ENCODE measurements at regions not wholly inside any gene's neighbourhood (a gene's known extent, or its start where the extent isn't known, plus 50 kb on each side); places are given as distances from the start of the nearest gene placed in this dataset.
"Not testable (repeated sequence)": the region's sequence is repeated elsewhere in the genome, so short reads cannot be mapped to it uniquely, and the experiment has no call there.

DNA sequence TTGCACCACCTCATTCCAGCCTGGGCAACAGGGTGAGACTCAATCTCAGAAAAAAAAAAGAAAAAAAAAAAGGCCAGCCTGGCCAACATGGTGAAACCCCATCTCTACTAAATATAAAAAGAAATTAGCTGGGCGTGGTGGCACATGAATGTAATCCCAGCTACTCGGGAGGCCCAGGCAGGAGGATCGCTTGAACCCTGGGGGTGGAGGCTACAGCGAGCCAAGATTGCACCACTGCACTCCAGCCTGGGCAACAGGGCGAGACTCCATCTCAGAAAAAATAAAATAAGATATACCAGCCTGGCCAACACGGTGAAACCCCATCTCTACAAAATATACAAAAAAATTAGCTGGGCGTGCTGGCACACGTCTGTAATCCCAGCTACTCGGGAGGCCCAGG is 1602.3 kb downstream of the RPIA start:
- not testable (repeated sequence) for DNase-seq (ENCODE audit: low read depth)

DNA sequence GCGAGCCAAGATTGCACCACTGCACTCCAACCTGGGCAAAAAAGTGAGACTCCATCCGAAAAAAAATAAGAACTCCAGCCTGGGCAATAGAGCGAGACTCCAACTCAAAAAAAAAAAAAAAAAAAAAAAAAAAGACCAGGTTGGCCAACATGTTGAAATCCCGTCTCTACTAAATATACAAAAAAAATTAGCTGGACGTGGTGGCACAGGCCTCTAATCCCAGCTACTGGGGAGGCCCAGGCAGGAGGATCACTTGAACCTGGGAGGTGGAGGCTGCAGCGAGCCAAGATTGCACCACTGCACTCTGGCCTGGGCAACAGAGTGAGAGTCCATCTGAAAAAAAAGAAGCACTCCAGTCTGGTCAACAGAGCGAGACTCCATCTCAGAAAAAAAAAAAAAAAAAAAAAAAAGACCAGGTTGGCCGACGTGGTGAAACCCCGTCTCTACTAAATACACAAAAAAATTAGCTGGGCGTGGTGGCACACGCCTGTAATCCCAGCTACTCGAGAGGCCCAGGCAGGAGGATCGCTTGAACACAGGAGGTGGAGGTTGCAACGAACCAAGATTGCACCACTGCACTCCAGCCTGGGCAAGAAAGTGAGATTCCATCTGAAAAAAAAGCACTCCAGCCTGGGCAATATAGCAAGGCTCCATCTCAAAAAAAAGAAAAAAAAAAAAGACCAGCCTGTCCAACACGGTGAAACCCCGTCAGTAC is 1603.7 kb downstream of the RPIA start:
- not testable (repeated sequence) for DNase-seq (ENCODE audit: low read depth)

DNA sequence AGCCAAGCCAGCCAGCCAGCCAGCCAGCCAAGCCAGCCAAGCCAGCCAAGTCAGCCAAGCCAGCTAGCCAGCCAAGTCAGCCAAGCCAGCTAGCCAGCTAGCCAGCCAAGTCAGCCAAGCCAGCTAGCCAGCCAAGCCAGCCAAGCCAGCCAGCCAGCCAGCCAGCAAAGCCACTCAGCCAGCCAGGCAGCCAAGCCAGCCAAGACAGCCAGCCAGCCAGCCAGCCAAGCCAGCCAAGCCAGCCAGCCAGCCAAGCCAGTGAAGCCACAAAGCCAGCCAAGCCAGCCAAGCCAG is 1605.0 kb downstream of the RPIA start:
- DNase-seq (ENCODE audit: low read depth), result not testable (repeated sequence)

DNA sequence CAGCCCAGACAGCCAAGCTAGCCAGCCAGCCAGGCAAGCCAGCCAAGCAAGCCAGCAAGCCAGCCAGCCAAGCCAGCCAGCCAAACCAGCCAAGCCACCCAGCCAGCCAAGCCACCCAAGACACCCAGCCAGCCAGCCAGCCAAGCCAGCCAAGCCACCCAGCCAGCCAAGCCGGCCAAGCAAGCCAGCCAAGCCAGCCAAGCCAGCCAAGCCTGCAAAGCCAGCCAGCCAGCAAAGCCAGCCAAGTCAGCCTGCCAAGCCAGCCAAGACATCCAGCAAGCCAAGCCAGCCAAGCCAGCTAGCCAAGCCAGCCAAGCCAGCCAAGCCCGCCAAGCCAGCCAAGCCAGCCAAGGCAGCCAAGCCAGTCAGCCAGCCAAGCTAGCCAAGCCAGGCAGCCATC is 1606.2 kb downstream of the RPIA start:
- not testable (repeated sequence) for DNase-seq (ENCODE audit: low read depth)

DNA sequence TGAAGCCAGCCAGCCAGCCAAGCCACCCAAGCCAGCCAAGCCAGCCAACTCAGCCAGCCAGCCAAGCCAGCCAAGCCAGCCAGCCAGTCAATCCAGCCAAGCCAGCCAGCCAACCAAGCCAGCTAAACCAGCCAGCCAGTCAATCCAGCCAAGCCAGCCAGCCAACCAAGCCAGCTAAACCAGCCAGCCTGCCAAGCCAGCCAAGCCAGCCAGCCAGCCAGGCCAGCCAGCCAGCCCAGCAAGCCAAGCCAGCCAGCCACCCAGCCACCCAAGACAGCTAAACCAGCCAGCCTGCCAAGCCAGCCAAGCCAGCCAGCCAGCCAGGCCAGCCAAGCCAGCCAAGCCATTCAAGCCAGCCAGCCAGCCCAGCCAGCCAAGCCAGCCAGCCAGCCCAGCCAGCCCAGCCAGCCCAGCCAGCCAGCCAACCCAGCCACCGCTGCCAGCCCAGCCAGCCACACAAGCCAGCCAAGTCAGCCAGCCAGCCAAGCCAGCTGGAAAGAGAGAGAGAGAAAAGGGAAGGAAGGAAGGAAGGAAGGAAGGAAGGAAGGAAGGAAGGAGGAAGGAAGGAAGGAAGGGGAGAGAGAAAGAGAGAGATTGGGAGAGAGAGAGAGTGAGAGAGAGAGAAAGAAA is 1606.8 kb downstream of the RPIA start:
- DNase-seq (ENCODE audit: low read depth), result not testable (repeated sequence)

DNA sequence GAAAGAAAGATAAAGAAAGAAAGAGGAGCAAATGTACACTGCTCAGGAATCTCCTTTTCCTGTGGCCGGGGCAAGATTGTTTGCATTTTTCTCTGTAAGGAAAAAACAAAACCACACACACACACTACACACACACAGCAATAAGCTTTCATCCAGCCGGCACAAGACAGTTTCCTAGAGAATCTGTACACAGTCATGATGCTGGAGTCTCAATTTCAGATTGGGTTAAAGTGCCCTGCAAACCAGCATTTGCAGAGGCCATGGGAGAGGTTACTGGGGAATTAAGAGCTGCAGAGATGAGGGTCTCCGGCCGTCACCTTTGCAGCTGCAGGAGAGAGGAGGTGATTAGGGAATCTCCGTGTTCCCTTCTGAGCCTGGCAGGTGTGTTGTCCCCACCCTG is 1607.5 kb downstream of the RPIA start:
- DNase-seq (ENCODE audit: low read depth), result not testable (repeated sequence)

DNA sequence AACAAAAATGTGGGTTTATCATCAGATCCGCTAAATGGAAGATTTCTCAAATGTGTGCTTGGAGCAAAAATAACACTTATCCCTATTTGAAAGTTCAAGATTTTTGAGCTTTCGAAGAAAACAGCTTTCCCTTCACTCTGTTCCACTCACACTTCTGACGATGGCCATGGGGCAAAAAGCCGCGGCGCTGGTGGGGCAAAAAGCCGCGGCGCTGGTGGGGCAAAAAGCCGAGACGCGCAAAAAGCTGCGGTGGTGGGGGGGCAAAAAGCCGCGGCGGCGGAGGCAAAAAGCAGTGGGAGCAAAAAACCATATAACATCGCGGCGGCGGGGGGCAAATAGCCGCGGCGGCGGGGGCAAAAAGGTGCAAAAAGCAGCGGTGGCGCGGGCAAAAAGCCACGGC is 1631.5 kb downstream of the RPIA start:
- DNase-seq (ENCODE audit: low read depth), result not testable (repeated sequence)

DNA sequence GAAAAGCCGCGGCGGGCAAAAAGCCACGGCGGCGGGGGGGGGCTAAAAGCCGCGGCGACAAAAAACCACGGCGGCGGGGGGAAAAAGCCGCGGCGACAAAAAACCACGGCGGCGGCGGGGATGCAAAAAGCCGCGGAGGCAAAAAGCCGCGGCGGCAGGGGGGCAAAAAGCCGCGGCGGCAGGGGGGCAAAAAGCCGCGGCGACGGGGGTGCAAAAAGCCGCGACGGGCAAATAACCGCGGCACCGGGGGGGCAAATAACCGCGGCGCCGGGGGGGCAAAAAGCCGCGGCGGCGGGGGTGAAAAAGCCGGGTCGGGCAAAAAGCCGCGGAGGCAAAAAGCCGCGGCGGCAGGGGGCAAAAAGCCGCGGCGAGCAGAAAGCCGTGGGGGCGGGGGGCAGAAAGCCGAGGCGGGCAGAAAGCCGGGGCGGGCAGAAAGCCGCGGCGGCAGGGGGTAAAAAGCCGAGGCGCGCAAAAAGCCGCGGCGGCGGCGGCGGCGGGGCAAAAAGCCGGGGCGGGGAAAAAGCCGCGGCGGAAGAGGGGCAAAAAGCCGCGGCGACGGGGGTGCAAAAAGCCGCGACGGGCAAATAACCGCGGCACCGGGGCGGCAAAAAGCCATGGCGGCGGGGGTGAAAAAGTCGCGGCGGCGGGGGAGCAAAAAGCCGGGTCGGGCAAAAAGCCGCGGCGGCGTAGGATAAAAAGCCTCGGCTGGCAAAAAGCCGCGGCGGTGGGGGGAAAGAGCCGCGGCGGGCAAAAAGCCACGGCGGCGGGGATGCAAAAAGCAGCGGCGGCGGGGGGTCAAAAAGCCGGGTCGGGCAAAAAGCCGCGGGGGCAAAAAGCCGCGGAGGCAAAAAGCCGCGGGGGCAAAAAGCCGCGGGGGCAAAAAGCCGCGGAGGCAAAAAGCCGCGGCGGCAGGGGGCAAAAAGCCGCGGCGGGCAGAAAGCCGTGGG is 1632.4 kb downstream of the RPIA start:
- peak; percentile 0 for DNase-seq (ENCODE audit: low read depth)

DNA sequence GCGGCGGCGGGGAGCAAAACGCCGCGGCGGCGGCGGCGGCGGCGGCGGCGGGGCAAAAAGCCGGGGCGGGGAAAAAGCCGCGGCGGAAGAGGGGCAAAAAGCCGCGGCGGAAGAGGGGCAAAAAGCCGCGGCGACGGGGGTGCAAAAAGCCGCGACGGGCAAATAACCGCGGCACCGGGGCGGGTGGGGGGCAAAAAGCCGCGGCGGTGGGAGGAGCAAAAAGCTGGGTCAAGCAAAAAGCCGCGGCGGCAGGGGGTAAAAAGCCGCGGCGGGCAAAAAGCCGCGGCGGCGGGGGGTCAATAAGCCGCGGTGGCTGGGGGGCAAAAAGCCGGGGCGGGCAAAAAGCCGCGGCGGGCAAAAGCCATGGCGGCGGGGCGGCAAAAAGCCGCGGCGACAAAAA is 1633.2 kb downstream of the RPIA start:
- not testable (repeated sequence) for DNase-seq (ENCODE audit: low read depth)

DNA sequence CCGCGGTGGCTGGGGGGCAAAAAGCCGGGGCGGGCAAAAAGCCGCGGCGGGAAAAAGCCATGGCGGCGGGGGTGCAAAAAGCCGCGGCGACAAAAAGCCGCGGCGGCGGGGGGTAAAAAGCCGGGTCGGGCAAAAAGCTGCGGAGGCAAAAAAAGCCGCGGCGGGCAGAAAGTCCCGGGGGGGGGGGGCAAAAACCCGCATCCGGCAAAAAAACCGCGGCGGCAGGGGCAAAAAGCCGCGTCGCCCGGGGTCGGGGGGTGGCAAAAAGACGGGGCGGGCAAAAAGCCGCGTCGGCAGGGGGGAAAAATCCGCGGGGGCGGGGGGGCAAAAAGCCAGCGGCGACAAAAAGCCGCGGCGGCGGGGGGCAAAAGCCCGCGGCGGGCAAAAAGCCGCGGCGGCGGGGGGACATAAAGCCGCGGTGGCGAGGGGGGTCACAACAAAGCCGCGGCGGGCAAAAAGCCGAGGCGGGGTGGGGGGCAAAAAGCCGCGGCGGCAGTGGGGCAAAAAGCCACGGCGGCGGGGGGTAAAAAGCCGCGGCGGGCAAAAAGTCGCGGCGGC is 1634.4 kb downstream of the RPIA start:
- DNase-seq (ENCODE audit: low read depth), result not testable (repeated sequence)

DNA sequence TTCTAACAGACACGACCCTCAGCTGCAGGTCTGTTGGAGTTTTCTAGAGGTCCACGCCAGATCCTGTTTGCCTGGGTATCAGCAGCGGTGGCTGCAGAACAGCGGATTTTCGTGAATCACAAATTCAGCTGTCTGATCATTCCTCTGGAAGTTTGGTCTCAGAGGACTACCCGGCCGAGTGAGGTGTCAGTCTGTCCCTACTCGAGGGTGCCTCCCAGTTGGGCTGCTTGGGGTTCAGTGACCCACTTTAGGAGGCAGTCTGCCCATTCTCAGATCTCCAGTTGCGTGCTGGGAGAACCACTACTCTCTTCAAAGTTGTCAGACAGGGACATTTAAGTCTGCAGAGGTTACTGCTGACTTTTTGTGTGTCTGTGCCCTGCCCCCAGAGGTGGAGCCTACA is 1664.1 kb downstream of the RPIA start:
- DNase-seq (ENCODE audit: low read depth), result not testable (repeated sequence)

DNA sequence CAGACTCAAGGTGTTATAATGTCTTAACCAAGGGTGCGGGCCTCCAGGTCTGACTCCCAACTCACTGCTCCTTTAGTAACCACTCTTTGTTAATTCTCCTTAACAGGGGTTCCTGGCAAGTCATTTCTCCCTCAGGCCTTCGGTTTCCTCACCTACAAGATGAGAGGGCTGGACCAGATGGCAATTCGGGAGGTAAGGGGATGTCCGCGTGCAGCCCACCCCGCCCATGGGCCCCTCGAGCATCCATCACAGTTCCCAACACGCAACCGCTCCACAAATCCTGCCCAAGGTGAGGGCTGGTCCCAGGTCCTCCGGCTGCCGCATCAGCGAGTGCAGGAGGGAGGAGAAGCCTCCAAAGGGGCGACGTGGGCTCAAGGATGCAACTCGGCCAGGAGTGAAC is 1667.9 kb downstream of the RPIA start:
- not testable (repeated sequence) for DNase-seq (ENCODE audit: low read depth)

DNA sequence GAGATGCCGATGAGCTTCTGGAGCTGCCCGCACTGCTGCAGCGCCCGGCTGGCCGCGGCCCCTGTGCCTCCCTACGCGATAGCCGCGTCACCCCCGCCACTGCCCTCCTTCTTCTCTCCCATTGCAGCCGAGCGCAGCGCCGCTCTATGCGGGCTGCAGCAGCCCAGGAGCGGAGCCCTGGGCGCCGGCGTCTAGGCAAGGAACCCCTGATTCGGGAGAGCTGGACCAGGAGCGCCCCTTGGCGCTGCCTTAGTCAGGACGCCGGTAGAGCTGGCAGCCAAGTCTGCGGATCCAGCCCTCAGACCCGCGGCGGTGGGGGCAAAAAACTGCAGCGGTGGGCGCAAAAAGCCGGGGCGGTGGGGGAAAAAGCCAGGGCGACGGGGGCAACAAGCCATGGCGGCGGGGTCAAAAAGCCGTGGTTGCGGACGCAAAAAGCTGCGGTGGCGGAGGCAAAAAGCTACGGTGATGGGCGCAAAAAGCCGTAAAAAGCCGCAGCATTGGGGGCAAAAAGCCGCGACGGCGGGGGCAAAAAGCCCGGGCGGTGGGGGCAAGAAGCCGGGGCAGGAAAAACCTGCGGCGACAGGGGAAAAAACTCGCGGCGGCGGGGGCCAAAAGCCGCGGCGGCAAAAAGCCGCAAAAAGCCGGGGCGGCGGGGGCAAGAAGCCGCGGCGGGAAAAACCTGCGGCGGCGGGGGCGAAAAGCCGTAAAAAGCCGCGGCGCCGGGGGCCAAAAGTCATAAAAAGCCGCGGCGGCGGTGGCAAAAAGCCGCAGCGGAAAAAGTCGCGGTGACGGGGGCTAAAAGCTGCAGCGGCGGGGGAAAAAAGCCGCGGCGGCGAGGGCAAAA is 1668.6 kb downstream of the RPIA start:
- not testable (repeated sequence) for DNase-seq (ENCODE audit: low read depth)

DNA sequence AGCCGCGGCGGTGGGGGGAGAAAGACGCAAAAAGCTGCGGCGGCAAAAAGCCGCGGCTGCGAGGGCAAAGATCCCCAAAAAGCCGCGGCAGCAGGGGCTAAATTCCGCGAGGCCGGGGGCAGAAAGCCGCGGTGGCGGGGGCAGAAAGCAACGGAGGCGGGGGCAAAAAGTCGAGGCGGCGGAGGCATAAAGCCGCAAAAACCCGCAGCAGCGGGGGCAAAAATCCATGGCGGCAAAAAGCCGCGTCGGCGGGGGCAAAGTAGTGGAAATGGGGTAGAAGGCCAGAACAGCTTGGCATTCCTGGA is 1669.2 kb downstream of the RPIA start:
- DNase-seq (ENCODE audit: low read depth), result not testable (repeated sequence)

Data from EH (cell line).